ELR (cell line): ENCODE measurements at regions not wholly inside any gene's neighbourhood (a gene's known extent, or its start where the extent isn't known, plus 50 kb on each side); places are given as distances from the start of the nearest gene placed in this dataset.

Experiments
- DNase-seq: peaks from one replicate; pipeline ENCODE4 v3.0.0-alpha.2; 2015; ENCODE audit warnings: low read depth

GRCh38 chr6:87936065-87936464 is 111.6 kb upstream of the SPACA1 start:
- no peak for DNase-seq

DNA sequence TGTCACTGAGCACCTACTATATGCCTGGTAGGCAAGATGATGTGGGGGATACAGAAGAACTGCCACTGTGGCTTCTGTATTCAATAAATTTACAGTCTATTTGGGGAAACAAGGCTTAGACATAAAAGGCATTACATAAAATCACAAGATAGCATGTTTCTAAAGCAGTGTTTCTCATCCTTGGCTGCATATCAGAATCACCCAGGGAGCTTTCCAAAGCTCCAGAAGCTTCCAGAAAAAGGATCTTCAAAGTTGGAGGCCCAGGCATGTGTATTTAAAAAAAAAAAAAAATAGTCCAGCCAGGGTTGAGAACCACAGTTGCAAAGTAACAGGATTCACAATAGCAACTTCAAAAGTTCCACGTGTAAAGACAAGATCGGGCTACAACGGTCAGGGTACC is 112.4 kb upstream of the SPACA1 start:
- DNase-seq = no peak

DNA sequence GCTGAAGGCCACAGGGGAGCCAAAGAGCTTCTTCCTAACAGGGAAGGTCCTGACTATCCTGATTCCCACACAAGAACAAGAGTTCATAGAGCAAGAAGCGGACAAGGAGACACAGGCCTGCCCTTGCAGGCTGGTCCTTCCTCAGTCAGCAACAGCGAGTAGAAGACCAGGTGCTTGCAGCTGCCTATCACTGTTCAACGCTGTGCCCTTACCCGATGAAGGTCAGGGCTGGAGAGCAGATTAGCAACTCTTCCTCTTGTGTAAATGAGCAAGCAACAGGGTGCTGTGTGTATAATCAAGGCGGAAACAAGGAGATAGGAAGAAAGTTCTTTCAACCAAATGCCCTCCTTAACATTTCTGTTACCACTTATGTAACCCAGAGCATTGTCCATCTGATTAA is 115.3 kb upstream of the SPACA1 start:
- no peak for DNase-seq

GRCh38 chr6:87929843-87930288 is 117.8 kb upstream of the SPACA1 start:
- peak; percentile 81 for DNase-seq

DNA sequence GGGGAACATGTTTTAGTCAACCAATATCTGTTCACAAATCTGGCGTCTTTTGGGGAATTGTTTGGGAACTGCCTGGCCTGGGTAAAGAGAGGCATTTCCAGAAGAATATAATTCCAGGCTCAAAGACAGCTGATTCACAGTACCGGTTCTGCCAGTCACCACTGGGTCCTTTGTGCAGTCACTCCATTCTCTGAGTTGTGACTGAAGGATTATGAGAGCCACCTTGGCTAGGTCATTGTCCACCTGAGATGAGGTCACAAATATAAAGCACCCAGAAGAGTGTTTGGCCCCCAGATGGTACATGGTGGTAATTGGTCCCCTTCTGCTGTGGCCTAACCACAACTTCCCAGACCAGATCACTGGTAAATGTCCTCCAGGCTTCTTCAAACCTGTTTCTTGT is 121.0 kb upstream of the SPACA1 start:
- DNase-seq = no peak

GRCh38 chr6:87926072-87926471 is 121.6 kb upstream of the SPACA1 start:
- no peak for DNase-seq

- DNase-seq = no peak
Measured at GRCh38 chr6:87925373-87926060, 122.1 kb upstream of the SPACA1 start.

GRCh38 chr6:87923389-87924050 is 124.1 kb upstream of the SPACA1 start:
- no peak for DNase-seq

GRCh38 chr6:87922947-87923330 is 124.7 kb upstream of the SPACA1 start:
- DNase-seq = no peak

DNA sequence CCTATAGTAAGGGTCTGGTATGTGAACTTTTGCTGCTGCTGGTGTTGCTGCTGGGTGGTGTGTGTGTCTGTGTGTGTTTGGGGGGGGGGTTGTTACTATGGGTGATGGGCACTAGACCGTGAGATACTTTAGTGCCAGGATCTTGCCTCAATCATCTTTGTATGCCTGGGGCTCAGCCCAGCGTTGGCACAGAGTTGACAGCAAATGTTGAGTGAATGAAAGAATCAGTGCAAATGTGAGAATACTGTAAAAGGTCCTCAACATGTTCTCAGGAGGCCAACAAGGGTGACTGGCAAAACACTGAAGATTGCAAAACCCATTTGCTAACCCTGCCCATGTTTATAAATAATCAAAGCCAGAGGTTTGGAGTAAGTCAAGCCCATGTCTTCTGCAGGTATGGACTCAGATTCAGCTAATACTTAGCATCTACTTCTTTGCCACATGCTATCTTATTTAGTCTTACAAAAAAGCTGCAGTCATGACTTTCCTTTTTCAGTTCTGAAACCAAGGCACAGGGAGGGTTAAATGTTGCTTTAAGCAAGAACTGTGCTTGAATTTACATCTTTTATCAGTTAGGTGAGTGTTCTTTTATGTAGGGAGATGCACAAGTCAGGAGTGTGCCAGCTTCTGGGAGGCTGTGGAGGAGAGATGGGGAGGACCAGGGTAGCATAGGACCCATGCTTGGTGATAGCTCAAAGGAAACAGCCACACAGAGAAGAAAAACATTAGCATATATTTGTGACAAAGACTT is 125.3 kb upstream of the SPACA1 start:
- no peak for DNase-seq

DNA sequence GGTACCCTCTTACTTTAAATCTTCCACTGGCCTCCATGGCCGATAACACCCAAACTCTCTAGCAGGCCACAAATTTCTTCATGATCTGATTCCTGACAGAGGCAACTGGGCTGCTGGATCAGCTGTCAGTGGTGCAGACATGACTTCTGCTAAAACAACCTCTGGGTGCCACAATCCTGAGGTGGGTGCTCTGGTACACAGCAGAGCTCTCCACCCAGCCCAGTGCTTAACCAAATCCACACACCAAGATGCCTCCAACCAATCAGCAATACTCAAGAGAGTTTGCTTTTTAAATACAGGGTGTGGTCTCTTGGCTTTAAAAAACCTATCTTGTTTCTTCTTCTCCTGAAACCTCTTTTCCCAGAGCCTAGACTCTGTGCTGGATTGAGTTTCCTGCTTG is 126.6 kb upstream of the SPACA1 start:
- DNase-seq = no peak

GRCh38 chr6:87920245-87920644 is 127.4 kb upstream of the SPACA1 start:
- no peak for DNase-seq

DNA sequence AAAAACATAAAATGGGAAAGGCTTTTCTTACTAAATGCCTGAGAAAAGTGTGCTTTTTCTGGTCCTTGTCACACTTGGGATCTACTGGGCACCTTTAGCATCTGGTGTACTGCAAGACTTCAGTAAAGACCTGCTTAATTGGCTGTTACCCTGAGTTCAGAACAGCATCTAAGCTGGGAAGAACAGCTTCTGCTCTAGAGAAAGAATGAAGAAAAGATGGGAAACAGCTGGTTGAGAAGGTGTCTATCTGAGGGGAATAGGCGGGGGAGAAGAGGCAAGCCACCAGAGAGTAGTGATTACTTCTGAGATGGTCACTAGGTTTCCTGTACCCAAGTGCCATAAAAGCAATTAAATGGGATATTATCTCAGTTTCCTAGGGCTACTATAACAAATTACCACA is 128.2 kb upstream of the SPACA1 start:
- no peak for DNase-seq

- DNase-seq = no peak
Measured at GRCh38 chr6:87919001-87919400, 128.6 kb upstream of the SPACA1 start.

- DNase-seq = no peak
Measured at GRCh38 chr6:87918461-87918941, 129.1 kb upstream of the SPACA1 start.

DNA sequence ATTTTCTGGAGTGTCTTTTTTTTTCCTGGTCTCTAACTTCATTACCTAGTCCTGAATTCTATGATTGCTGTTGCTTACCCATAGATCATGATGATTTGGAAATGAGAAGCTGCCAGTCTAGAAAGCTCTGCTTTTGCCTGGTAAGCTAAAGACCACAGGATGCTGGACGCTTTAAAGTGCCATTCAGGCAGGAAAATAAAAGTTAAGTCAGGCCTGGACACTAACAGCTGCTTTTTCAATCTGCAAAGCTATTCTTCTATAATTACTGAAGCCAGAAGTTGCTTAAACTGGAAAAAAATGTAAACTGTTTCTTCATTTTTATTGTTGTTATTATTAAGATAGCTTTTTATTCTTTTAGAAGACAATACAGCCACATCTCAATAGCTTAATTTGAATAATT is 129.8 kb upstream of the SPACA1 start:
- DNase-seq = no peak

DNA sequence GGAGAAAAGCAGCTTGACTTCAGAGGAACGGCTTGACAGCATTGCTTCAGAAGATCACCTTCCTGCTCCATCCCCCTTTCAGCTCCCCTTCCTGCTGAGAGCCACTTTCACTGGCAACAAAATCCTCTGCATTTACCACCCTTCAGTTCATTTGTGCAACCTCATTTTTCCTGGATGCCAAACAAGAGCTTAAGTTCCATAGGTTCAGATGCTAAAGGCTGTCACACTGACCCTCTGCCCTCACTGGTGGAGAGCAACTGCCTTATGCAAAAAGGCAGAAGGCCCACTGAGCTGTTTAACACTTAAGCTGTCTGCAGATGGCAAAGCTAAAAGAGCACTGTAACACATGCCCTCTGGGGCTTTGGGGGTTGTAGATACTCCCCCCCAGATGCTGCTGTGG is 131.2 kb upstream of the SPACA1 start:
- DNase-seq = no peak

GRCh38 chr6:87914637-87915395 is 132.8 kb upstream of the SPACA1 start:
- DNase-seq = no peak

DNA sequence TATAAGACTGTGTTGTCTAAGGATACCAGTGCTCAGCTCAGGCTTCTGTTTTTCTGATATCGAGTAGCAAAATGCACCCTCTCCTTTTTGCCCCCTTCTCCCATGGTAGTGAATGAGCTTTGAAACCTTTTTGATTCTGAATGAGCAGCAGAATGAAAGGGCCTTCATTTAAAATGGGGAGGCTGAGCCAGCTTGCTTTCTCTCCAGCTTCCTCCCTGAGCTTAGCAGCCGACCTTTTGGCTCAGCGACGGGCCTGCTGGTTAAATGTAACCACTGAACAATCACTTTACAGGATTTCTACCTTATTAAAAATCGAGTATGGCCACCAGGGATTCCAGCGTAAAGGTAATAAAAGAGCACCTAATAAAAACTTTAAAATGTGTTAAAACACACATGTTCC is 133.7 kb upstream of the SPACA1 start:
- DNase-seq = no peak

- no peak for DNase-seq
Measured at GRCh38 chr6:87912102-87912501, 135.5 kb upstream of the SPACA1 start.

DNA sequence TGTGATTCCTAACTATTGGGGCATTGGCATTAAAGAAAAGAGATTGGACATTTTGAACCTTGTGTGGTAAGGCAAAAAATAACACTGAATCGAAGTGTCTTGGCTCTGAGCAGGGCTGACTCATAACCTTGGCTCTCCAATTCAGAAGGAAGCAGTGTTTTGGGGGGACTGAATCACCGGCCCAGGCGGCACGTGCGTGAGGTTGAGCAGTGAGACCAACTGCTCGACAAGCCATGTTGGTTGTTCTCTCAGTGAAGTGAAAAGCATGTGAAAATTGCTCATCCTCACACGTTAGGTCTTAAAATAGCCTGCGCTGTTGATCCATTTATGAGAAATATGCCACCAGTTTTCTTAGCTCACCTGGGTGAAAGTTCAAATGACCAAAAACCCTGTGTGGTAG is 137.8 kb upstream of the SPACA1 start:
- DNase-seq = peak; percentile 64
